HFFc6 (cell line): ENCODE measurements at regions not wholly inside any gene's neighbourhood (a gene's known extent, or its start where the extent isn't known, plus 50 kb on each side); places are given as distances from the start of the nearest gene placed in this dataset.

Experiments used
- DNase-seq: peaks from one replicate; pipeline ENCODE4 v3.0.0-alpha.2; 2018
- H3K27ac Mint-ChIP-seq: 2 replicates; pipeline ENCODE4 v1.8.0; 2020; ENCODE audit warnings: mild to moderate bottlenecking, mixed read lengths
- H3K27me3 Mint-ChIP-seq: 2 replicates; pipeline ENCODE4 v1.8.0; 2021; ENCODE audit warnings: mild to moderate bottlenecking, moderate library complexity, mixed read lengths; ENCODE audit not compliant: insufficient read depth
- H3K36me3 Mint-ChIP-seq: 2 replicates; pipeline ENCODE4 v1.8.0; 2021; ENCODE audit warnings: low read depth, mixed read lengths
- H3K4me1 Mint-ChIP-seq: 2 replicates; pipeline ENCODE4 v1.8.0; 2020; ENCODE audit warnings: low read depth, mixed read lengths
- H3K4me3 Mint-ChIP-seq: 2 replicates; pipeline ENCODE4 v1.8.0; 2020; ENCODE audit warnings: mild to moderate bottlenecking, moderate library complexity, mixed read lengths
- H3K9me3 Mint-ChIP-seq: 2 replicates; pipeline ENCODE4 v1.8.0; 2020; ENCODE audit warnings: mild to moderate bottlenecking, mixed read lengths
- TF ChIP-seq, protein P1 (sequence below): fragments of 200-600 bp; sonication (generic); IDR thresholded peaks from 2 replicates; pipeline ENCODE4 v1.5.0; 2021; ENCODE audit warnings: antibody characterized with exemption, mild to moderate bottlenecking

GRCh38 chr4:71138007-71138615 lies 144.7 kb downstream of the DCK start:
- no peak overlapping the region for H3K4me3 Mint-ChIP-seq
- H3K4me1 Mint-ChIP-seq, result peaks cover 20% of the 10 kb centered on the region
- no peaks in the 10 kb centered on the region for H3K27me3 Mint-ChIP-seq
- H3K27ac Mint-ChIP-seq, result no peak overlapping the region
- no peaks in the 10 kb centered on the region for H3K9me3 Mint-ChIP-seq
- TF ChIP-seq, protein P1, sequence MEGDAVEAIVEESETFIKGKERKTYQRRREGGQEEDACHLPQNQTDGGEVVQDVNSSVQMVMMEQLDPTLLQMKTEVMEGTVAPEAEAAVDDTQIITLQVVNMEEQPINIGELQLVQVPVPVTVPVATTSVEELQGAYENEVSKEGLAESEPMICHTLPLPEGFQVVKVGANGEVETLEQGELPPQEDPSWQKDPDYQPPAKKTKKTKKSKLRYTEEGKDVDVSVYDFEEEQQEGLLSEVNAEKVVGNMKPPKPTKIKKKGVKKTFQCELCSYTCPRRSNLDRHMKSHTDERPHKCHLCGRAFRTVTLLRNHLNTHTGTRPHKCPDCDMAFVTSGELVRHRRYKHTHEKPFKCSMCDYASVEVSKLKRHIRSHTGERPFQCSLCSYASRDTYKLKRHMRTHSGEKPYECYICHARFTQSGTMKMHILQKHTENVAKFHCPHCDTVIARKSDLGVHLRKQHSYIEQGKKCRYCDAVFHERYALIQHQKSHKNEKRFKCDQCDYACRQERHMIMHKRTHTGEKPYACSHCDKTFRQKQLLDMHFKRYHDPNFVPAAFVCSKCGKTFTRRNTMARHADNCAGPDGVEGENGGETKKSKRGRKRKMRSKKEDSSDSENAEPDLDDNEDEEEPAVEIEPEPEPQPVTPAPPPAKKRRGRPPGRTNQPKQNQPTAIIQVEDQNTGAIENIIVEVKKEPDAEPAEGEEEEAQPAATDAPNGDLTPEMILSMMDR, result no peak
- no peak for DNase-seq
- H3K36me3 Mint-ChIP-seq, result no peaks in the 10 kb centered on the region

GRCh38 chr4:71140563-71140962 lies 147.1 kb downstream of the DCK start:
- TF ChIP-seq, protein P1, result no peak
- no peak overlapping the region for H3K4me3 Mint-ChIP-seq
- DNase-seq, result no peak
- H3K4me1 Mint-ChIP-seq, result peaks cover 6% of the 10 kb centered on the region; the same call in 1 of the 2 replicates
- H3K27ac Mint-ChIP-seq, result no peak overlapping the region
- H3K36me3 Mint-ChIP-seq, result no peaks in the 10 kb centered on the region
- H3K27me3 Mint-ChIP-seq, result no peaks in the 10 kb centered on the region; the same call in 1 of the 2 replicates
- H3K9me3 Mint-ChIP-seq, result no peaks in the 10 kb centered on the region

DNA sequence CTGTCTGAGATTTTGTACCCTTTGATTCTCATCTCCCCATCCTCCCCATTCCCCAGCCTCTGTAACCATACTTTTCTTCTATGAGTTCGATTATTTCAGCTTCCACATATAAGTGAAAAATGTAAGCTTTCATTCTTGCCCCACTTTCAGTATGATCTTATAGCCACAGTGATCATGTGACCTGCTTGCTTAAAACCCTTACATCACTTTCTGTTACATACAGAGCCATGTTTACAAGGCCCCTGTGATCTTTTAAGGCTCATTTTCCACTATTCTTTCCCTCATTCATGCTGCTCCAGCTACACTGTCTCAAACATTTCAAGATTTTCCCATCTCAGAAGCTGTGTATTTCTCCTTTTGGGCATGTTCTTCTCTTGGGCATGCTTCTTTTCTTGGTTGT lies 147.7 kb downstream of the DCK start:
- Mint-ChIP-seq H3K4me3 (no peak overlapping the region), H3K27ac (no peak overlapping the region), H3K9me3 (no peaks in the 10 kb centered on the region), H3K4me1 (peaks cover 6% of the 10 kb centered on the region; the same call in 1 of the 2 replicates), H3K36me3 (no peaks in the 10 kb centered on the region), H3K27me3 (no peaks in the 10 kb centered on the region; the same call in 1 of the 2 replicates)
- DNase-seq, result no peak
- TF ChIP-seq, protein P1, result no peak

DNA sequence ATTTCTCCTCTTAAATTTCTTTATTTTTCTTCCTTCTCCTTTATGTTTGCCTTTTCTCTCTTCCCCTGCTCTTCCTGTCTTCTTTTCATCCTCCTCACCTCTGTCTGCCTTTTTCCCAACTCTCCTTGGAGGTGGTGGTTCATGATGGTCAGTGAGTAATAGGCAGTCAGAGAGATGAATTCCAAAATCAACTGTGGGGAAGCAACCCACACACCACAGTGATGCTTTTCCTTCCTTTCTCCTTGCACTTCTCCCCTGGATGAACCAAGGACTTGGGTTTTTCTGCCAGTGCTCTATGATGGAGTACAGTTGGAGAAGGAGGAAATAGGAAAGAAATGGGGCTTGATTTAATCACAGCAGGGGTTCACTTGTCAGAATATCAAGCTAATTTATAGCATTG lies 153.8 kb downstream of the DCK start:
- Mint-ChIP-seq H3K36me3 (no peaks in the 10 kb centered on the region), H3K27me3 (no peaks in the 10 kb centered on the region; the same call in 1 of the 2 replicates), H3K9me3 (no peaks in the 10 kb centered on the region), H3K27ac (no peak overlapping the region), H3K4me1 (peaks cover 29% of the 10 kb centered on the region), H3K4me3 (no peak overlapping the region)
- TF ChIP-seq, protein P1, result no peak
- DNase-seq, result peak; percentile 0

DNA sequence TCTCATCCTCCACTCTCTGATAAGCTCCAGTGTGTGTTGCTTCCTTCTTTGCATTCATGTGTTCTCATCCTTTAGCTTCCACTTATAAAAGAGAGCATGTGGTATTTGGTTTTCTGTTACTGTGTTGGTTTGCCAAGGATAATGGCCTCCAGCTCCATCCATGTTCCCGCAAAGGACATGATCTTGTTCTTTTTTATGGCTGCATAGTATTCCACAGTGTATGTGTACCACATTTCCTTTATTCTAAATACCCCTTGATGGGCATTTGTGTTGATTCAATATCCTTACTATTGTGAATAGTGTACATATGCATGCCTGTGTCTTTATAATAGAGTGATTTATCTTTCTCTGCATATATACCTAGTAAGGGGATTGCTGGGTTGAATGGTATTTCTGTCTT lies 155.1 kb downstream of the DCK start:
- H3K9me3 Mint-ChIP-seq, result no peaks in the 10 kb centered on the region
- H3K27me3 Mint-ChIP-seq, result no peaks in the 10 kb centered on the region; the same call in 1 of the 2 replicates
- H3K36me3 Mint-ChIP-seq, result no peaks in the 10 kb centered on the region
- TF ChIP-seq, protein P1, result no peak
- H3K27ac Mint-ChIP-seq, result no peak overlapping the region
- no peak for DNase-seq
- peaks cover 29% of the 10 kb centered on the region for H3K4me1 Mint-ChIP-seq
- no peak overlapping the region for H3K4me3 Mint-ChIP-seq
